ENCODE measurements at regions not wholly inside any gene's neighbourhood (a gene's known extent, or its start where the extent isn't known, plus 50 kb on each side); places are given as distances from the start of the nearest gene placed in this dataset.
A peak's percentile ranks its signal among the peaks of the same experiment; 100 is the strongest.

- TF ChIP-seq CTCF (IDR thresholded peaks at IDR 0.05; ENCODE audit: low read length, missing control alignments), result no peak
- H3K4me3 ChIP-seq (replicated peaks; ENCODE audit: low read depth, low read length), result no peak overlapping the region
- no peak for DNase-seq (ENCODE audit: low read depth)
Measured at GRCh38 chr4:166257891-166258290, 384.9 kb downstream of the TLL1 start.

GRCh38 chr4:166259081-166259480 is 386.0 kb downstream of the TLL1 start:
- no peak overlapping the region for H3K4me3 ChIP-seq (replicated peaks; ENCODE audit: low read depth, low read length)
- TF ChIP-seq CTCF (IDR thresholded peaks at IDR 0.05; ENCODE audit: low read length, missing control alignments), result no peak
- DNase-seq (ENCODE audit: low read depth), result no peak

- no peak for TF ChIP-seq CTCF (IDR thresholded peaks at IDR 0.05; ENCODE audit: low read length, missing control alignments)
- no peak overlapping the region for H3K4me3 ChIP-seq (replicated peaks; ENCODE audit: low read depth, low read length)
- no peak for DNase-seq (ENCODE audit: low read depth)
Measured at GRCh38 chr4:166274136-166274761, 401.2 kb downstream of the TLL1 start.

GRCh38 chr4:166274775-166275174 is 401.7 kb downstream of the TLL1 start:
- H3K4me3 ChIP-seq (replicated peaks; ENCODE audit: low read depth, low read length), result no peak overlapping the region
- no peak for TF ChIP-seq CTCF (IDR thresholded peaks at IDR 0.05; ENCODE audit: low read length, missing control alignments)
- DNase-seq (ENCODE audit: low read depth), result no peak

- peak; percentile 49 for DNase-seq (ENCODE audit: low read depth)
- no peak for TF ChIP-seq CTCF (IDR thresholded peaks at IDR 0.05; ENCODE audit: low read length, missing control alignments)
- H3K4me3 ChIP-seq (replicated peaks; ENCODE audit: low read depth, low read length), result no peak overlapping the region
Measured at GRCh38 chr4:166277401-166277800, 404.4 kb downstream of the TLL1 start.

GRCh38 chr4:166277853-166278252 is 404.8 kb downstream of the TLL1 start:
- no peak for TF ChIP-seq CTCF (IDR thresholded peaks at IDR 0.05; ENCODE audit: low read length, missing control alignments)
- no peak overlapping the region for H3K4me3 ChIP-seq (replicated peaks; ENCODE audit: low read depth, low read length)
- DNase-seq (ENCODE audit: low read depth), result no peak

GRCh38 chr4:166279261-166279660 is 406.2 kb downstream of the TLL1 start:
- no peak overlapping the region for H3K4me3 ChIP-seq (replicated peaks; ENCODE audit: low read depth, low read length)
- DNase-seq (ENCODE audit: low read depth), result no peak
- TF ChIP-seq CTCF (IDR thresholded peaks at IDR 0.05; ENCODE audit: low read length, missing control alignments), result no peak
